IPS-NIHi7 (cell line): ENCODE measurements at regions not wholly inside any gene's neighbourhood (a gene's known extent, or its start where the extent isn't known, plus 50 kb on each side); places are given as distances from the start of the nearest gene placed in this dataset.

Experiments used
- DNase-seq: peaks from one replicate; pipeline ENCODE4 v3.0.0; 2012; ENCODE audit warnings: mixed read lengths; ENCODE audit errors: extremely low spot score

DNA sequence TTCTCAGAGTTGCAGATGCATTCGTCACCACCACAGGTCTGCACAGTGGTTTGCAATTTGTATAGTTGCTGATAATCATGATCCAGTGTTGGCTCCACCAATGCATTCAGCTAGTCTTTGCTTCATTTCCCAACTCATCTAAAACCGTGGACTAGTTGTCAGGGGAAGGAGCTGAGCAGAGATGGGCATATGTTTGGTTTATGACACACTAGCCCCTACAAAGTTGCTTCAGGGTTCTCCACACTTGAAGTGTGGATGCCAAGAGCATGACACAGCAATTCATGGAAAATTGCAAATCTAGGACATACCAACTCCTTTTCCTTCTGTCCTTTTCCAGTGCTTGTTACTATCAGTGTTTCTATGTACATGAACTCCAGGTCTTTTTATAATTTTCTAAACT is 168.0 kb downstream of the TNFSF13B start:
- no peak for DNase-seq

DNA sequence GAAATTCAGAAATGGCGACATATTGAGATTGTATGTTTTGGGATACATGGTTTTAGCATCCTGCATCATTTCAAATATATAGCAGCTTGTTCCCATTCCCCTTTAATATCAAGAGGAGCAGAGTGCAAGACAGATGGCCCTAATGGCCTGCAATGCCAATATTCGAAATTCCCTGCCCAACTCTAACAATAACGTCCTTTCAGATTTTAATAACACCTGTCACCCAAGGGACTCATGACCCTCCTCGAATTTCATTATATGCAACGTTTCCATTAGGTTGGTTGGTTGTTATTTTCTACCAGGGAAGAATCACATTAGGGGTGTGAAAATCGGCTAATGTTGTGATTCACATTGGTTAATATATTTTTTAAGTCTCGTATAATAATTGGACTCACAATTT is 170.0 kb downstream of the TNFSF13B start:
- DNase-seq = no peak

GRCh38 chr13:108444448-108444847 is 174.9 kb downstream of the TNFSF13B start:
- DNase-seq = no peak

DNA sequence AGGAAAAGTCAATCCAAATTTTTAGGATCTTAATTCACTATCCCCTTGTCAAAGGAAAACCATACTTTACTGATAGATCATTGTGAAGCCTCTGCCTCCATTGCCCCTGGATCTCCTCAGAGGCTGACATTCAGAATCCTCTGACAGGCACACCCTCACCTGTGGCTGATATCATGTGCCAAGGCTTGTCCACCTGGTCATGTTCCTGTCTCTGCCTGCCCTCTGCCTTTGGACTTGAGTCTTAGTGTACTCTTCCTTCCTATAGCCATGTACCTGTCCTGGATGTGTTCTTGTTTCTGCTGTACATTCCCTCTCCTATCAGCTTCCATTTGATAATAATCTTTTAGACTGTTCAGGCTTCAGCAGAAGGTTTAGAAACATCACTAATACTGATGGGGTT is 179.4 kb downstream of the TNFSF13B start:
- no peak for DNase-seq

DNA sequence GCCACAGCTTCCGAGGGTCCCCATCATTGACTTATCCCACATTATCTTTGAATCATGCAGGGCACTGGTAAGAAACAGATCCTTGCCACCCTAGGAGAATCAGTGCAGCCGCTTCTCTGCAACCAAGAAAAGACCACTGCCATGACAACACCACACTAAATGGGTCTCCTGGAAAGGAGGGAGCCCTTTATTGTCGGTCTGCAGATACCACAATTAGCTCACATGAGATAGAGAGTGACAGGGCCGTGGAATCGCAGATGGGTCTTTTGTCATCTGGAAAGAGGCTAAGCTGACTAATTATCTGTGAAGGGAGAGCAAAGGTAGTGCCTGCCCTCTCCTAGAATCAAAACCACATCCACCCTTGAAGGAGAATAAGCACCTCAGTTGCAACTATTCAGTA is 178.3 kb upstream of the MYO16 start:
- DNase-seq = no peak

DNA sequence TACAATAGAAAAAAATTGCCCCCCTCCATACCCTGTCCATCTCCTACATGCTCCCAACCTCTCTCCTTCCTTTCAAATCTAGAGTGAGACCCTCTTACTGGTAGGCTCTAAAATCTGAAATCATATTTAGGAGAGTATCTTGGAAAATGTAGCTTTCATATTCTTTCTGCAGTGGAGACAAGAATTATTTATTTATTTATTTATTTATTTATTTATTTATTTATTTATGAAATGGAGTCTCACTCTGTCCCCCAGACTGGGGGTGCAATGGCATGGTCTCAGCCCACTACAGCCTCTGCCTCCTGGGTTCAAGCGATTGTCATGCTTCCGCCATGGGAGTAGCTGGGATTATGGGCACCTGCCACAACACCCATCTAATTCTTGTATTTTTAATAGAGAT is 174.1 kb upstream of the MYO16 start:
- DNase-seq = no peak

DNA sequence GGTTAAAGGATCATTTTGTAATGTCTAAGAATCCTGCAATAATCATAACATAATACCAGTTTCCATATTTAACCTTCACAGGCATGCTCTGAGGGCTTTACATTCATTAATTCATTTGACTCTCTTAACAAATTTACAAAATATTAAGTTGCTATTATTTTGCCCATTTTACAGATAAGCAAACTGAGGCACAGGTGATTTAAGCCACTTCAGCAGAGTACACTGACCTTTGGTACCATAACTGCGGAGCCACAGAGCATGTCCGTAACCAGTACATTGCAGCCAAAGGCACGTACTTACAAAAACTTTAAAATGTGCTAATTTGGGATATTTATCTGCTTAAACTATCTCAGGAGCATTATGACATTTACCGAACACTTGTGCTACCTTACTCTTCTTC is 169.4 kb upstream of the MYO16 start:
- no peak for DNase-seq

- DNase-seq = no peak
Observed at GRCh38 chr13:108460746-108461145, 168.7 kb upstream of the MYO16 start.

DNA sequence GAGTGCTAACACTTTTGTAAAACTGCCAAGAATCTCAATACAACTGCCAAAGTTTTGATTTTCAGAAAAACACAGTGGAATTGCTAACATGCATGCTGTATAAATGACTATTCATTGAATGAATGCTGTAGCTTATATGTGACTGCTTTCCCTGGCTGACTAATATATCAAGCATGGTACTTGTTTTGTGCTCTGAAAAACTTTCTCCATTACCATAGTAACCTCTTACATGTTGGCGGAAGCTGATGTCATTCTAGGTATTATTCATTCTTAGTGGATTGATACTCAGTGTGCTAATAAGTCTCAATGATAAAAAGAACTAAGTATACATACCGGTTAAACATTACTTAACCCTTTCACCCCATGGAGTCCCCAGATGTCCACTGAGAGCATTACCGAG is 166.1 kb upstream of the MYO16 start:
- no peak for DNase-seq

- no peak for DNase-seq
Observed at GRCh38 chr13:108470921-108471320, 158.5 kb upstream of the MYO16 start.

- DNase-seq = no peak
Observed at GRCh38 chr13:108475181-108475580, 154.2 kb upstream of the MYO16 start.

GRCh38 chr13:108477376-108477775 is 152.0 kb upstream of the MYO16 start:
- no peak for DNase-seq

DNA sequence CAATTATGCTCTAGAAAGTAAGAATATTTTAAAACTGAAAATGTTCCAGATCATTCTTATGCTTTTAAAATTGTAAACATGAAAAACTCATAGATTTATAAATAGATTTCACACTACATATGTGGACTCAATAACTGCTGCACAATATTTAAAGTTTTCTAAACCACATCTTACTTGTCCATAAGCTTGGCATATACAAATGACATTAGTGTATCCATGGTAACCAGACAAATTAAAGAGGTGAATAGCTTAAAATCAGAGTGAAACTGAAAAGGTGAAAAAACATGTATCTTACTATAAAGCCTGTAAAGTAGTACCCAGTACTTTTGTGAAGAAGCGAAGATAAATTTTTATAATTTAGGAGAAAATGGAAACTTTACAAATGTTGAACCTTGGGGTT is 151.2 kb upstream of the MYO16 start:
- no peak for DNase-seq

DNA sequence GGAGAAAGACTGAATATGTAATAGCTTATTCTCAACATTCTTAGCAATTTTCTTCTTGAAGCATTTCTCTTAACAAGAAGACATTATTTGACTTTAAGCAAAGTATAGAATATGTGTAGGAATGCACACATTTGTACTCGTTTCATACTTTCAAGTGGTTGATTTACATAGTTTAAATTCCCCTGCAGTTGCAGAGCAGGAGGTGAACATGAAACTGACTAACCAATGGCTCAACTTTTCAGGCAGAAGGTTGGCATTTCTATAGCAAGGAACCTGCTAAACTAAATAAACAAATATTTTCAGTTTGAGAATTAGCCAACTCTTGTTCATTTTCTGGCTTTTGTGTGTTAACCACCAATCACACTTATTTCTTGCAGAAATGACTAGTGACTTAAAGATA is 145.4 kb upstream of the MYO16 start:
- DNase-seq = no peak

DNA sequence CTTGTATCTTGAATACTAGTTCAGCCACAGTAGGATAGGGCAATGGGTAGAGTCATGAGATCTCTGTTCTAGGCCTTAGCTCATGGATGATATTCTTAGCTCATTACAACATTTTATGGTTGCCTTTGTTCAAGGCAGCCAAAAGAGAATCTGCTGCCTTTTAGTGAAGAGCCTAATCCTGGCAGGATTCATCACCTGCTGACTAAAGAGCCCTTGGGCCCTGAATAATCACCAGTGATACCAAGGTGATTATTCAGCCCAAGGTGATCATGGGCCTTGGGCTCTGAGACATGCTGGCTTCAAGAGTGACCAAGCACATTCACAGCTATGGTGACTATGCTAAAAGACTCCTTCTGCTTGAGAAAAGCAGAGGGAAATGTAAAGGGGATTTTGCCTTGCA is 143.3 kb upstream of the MYO16 start:
- no peak for DNase-seq

GRCh38 chr13:108494991-108495645 is 134.3 kb upstream of the MYO16 start:
- peak; percentile 18 for DNase-seq

DNA sequence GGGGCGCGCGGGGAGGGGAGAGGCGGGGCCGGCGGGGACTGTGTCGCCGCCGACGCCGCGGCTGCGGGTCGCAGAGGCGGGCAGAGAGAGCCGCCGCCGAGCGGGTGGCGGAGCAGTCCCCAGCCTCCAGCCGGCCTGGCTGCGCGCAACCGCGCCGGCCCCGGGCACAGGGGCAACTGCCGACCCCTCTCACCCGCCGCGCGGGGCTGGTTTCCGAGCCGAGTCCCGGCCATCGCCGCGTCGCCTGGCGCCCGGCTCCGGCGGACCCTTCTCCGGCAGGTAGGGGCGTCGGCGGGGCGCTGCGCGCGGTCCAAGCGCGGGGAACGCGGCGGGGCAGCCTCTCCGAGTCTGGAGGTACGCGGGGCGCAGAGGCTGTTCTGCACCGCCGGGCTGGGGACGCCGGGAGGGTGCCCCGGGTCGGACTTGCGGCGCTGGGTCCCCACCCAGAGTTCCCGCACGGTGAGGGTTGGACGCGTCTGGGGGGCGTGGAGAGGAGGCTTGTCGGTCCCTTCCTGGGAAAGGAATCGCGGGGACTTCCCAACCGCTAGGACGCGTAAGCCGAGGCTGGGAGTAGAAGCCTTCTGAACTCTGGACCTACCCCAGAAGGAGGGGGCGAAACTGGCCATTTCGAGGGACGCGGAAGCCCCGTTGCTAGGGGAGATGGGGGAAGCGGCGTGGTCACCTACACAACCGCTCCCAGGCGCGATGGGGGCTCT is 133.6 kb upstream of the MYO16 start:
- DNase-seq = peak; percentile 33

- peak; percentile 20 for DNase-seq
Observed at GRCh38 chr13:108496362-108497210, 132.8 kb upstream of the MYO16 start.

- no peak for DNase-seq
Observed at GRCh38 chr13:108500711-108501110, 128.7 kb upstream of the MYO16 start.

DNA sequence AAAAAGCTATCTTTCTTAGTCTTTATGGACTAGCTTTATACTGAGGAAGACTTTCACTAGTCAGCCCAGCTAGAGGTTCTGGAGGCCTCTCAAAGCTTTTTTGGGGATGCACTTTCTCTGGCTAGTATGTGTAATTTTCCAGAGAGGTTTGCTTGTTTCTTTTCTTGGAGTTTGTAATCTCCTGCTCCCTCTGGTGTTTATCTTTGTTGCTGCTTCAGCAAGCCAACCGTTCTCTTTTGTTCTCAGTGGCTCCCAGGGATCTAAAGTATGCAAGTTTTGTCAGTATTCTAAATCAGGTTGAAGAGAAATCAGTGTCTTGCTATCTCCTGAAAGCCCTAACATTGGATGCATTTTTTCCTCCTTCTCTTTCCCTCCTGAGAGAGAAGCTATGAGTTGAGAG is 121.1 kb upstream of the MYO16 start:
- peak; percentile 46 for DNase-seq

- no peak for DNase-seq
Observed at GRCh38 chr13:108525827-108526226, 103.6 kb upstream of the MYO16 start.

DNA sequence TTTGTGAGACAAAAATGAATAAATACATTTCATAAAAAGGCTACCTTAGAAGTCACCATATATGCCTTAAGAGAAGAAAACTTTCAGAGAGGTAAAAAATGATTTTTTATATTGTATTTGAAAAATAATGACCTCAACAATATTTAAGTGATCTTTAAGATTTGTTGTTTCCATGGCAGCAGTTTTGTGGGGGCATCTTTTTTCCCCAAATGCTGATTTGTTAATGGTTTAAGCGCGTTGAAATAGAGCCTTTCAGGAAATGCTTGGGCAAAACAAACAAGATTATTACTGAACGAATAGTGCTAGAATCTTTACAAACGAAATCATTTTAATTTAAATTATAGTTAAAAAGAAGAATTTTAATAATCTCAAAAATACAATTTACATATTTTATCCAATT is 103.1 kb upstream of the MYO16 start:
- DNase-seq = no peak

DNA sequence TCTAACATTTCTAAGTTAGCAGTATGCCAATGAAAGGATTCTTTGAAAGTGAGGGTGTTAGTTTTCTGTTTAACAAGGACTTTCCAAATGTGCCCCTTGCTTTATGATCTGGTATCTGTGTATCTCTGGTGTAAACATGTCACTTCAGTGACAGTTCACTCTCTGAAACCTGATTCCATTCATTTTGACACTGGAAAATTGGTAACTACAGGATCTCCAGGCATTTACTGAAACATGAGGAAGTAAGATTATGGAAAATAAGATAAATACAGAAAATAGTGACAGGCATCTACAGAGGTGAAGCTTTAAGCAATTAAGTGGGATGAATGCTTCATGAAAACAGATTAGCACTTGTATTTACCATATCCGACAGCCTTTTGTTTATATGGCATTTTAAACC is 101.6 kb upstream of the MYO16 start:
- DNase-seq = no peak
